Colon (tissue), 2 donors: ENCODE measurements at regions not wholly inside any gene's neighbourhood (a gene's known extent, or its start where the extent isn't known, plus 50 kb on each side); places are given as distances from the start of the nearest gene placed in this dataset.
"Not testable (repeated sequence)": the region's sequence is repeated elsewhere in the genome, so short reads cannot be mapped to it uniquely, and the experiment has no call there.

Experiments used
- FAIRE-seq: peaks from 2 replicates; lab custom pipeline; 2012; peaks lifted over from hg19 to GRCh38; lab: Jason Lieb, UNC
- donor health status: control.
- donor health status: control.

DNA sequence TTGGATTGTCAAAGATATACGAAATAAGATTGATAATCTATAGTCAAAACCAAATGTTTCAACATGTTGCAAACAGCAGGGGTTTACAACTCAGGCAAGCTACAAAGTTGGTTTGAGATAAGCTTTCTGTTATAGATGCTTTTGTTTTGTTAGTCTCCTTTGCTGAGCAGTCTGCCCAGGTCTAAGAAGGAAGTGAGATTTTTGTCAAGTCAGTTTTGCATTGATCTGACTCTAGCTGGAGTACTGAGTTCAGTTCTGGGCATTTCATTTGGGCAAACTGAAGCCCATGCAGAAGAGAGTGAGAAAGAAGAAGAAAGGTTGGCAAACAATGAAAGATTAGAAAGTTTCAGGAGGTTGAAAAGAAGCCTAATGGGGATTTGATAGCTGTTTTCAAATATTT lies 983.0 kb upstream of the SLC39A10 start:
- FAIRE-seq, result no peak

- no peak for FAIRE-seq
Observed at GRCh38 chr2:194672994-194673393, 984.0 kb upstream of the SLC39A10 start.

- FAIRE-seq, result no peak
Observed at GRCh38 chr2:194661431-194661830, 995.6 kb upstream of the SLC39A10 start.

- not testable (repeated sequence) for FAIRE-seq
Observed at GRCh38 chr2:194639057-194639456, 1018.0 kb upstream of the SLC39A10 start.

DNA sequence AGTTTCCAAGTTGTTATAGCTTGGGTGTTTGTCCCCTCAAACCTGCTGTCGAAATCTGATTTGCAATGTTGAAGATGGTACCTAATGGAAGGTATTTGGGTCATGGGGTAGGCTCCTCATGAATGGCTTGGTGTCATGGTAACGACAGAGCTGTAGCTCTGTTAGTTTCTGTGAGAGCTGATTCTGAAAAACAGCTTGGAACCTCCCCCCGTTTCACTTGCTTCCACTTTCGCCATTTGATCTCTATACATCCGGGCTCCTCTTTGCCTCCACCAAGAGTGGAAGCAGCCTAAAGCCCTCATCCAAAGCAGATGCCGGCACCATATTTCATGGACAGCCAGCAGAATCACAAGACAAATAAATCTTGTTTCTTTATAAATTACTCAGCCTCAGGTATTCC lies 1035.1 kb upstream of the SLC39A10 start:
- FAIRE-seq, result no peak

GRCh38 chr2:194619366-194619765 lies 1037.7 kb upstream of the SLC39A10 start:
- FAIRE-seq, result no peak

- FAIRE-seq, result no peak
Observed at GRCh38 chr2:194618432-194618831, 1038.6 kb upstream of the SLC39A10 start.

GRCh38 chr2:194616334-194616733 lies 1040.7 kb upstream of the SLC39A10 start:
- no peak for FAIRE-seq

GRCh38 chr2:194610297-194610696 lies 1046.7 kb upstream of the SLC39A10 start:
- FAIRE-seq, result no peak

DNA sequence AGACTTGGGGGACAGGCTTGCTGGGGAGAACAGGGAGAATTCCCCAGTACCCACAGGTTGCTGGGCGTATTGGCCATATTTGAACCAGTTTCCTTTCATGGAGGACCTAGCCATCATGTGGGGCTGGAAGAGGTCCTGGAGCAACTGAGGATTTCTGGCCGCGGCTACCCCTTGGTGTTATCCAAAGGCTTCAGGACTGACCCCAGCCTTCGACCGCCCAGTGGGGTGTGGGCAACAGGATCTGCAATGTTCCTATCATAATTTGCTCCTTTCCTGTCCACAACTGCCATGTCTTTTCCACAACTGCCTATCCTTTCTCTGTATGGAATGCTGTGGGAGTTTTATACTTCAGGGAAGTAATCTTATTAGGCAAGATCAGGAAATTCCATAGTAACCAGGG lies 1053.6 kb upstream of the SLC39A10 start:
- FAIRE-seq, result no peak

- no peak for FAIRE-seq
Observed at GRCh38 chr2:194602750-194603149, 1054.3 kb upstream of the SLC39A10 start.

- no peak for FAIRE-seq
Observed at GRCh38 chr2:194591192-194591591, 1065.8 kb upstream of the SLC39A10 start.

DNA sequence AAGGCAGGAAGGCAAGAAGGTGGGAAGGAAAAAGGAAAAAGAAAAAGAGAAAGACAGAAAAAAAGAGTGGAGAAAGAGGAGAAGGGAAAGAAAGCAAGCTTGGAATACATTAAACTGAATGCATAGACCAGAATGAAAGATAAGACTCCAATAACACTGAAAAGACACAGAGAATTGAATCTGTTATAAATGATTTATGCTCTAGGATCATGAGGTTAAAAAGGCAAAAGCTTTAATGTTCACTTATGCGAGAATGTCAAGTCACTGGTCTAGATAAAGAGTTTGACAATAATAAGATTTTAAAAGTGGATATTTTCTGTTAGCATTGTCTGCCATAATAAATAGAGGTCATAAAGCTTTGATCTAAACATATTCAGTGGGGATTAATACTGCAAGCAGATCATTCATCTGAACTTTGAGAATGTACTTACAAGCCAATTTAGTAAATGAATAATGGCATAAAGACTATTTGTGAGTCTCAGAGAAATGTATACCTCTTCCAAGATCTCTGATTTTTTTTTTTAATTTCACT lies 1069.2 kb upstream of the SLC39A10 start:
- no peak for FAIRE-seq

DNA sequence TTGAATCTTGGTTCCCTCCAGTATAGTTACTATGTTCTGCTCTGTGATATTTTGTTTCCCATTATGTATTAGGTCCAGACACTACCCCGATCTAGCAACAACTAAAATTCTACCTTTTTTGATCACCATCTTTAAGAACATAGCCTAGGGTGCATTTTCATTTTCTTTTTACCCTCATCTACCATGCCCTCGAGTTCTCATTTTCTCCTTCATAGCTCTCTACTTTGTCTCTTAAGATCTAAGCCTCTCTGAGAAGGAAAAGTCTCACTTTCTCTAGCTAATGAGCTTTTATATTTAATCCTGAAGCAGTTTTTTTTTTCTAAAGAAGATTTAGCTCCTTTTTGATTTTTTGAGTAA lies 1089.4 kb upstream of the SLC39A10 start:
- no peak for FAIRE-seq

DNA sequence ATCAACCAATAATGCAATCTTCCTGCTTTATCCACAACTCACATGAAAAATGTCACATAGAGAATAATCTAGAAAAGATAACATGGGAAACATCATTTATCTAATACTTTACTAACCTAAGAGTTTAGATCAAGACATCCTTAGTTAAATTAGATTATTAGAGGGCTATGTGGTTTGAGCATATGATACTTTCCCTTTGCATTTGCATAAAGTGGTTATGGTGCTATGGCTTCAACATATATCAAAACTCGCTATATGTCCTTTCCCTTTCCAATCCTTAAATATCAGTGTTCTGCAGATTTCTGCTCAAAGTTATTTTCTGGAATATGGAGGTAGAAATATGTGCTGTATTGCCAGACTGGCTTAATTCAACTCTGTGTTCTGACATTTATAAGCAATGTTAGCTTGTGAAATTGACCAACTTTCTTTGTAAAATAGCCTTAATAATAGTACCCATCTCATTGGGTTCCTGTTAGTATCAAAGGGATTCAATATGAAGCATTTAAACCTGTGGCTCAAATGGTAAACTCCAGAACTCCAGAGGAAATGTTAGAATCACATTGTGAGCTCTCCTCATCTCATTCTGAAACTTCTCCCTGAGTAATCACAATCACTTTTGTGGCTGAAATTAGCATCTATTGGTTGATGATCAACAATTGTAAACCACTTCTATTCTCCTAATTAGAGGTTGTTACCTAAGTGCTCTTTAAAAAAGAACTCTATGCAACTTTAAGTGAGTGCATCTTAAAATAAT lies 1089.9 kb upstream of the SLC39A10 start:
- FAIRE-seq, result no peak

DNA sequence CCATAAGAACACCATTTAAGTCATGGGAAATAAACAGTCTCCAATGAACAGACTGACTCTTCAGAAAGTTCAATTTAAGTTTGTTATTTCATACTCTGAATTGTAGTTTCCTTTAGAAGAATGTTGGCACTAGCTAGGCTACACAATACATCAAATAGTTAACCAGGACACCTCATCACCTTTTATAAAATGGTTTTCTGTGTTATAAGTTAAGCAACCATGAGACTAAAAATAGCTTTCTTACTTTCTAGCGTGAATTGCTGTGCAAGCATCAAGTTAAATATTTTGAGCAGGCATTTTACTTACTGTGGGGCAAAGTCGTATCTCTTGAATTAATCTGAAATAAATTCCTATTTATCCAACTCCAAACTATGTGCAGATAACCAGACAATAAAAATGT lies 1092.6 kb upstream of the SLC39A10 start:
- no peak for FAIRE-seq

GRCh38 chr2:194562329-194562728 lies 1094.7 kb upstream of the SLC39A10 start:
- no peak for FAIRE-seq

DNA sequence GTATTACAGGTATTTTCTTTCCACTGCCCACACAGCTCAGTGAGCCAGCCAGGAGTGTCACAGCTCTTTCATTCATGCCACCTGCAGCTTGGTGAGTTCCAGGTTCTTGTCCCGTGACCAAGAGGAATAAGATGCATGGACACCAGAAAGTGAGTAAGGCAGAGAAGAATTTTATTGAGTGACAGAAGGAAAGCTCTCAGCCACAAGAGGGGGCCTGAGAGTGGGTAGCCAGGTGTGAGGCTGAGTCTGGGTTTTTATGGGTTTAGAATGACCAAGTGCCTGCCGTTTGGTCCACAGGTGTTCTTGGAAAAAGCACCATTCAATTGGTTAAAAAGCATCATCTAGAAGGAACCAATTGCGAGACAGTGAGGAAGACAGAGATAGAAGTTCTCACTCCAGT lies 1097.1 kb upstream of the SLC39A10 start:
- FAIRE-seq, result no peak

DNA sequence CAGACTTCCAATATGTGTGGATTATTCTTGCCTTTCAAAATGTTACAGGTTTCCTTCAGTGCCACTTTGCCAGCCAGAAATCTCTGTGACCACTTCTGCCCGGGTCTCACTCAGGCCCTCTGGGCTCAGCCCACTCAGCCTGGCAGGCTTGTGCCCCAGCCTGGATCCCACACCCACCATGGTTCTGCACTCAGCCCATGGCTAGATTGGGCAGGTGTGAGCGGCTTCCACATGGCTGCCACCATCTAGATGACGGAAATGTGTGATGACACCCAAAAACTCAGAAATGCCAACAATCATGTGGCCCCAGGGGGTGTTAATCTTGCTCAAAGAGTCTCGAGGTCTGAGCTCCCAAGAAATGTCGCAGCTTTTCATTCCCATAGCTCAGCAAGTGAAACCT lies 1097.5 kb upstream of the SLC39A10 start:
- no peak for FAIRE-seq

DNA sequence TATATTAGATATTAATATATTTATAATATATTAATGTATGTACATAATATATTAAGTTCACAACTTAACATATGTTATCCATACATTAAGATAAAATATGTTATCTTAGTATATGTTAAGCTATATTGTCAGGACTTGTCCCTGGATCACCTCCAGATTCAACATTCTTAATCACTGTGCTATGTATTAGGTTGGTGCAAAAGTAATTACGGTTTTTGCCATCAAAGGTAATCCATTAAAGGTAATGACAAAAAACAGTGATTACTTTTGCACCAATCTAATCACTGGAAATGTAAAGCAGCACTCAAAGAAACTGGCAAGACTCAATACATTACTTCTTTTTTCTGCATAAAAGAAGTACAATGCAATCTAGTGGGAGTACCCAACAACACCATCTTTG lies 1099.0 kb upstream of the SLC39A10 start:
- FAIRE-seq, result no peak

GRCh38 chr2:194556629-194557028 lies 1100.4 kb upstream of the SLC39A10 start:
- no peak for FAIRE-seq

DNA sequence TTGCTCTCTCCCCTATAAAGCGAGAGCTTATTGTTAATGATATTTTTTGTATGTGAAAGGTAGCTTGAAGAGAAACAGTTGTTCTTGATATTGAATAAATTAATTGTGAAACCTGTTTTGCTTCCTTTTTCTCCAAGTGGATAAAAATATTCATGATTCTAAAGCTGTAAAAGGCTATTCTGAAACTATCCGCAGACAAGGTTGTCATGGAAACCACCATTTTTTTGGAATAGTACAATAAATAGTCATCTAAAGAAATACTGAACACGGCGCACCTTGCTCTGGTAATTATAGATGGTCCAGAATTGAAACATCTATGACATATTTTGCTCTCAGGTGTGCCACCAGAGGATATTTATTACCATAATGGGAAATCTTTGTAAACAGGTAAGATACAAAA lies 1103.0 kb upstream of the SLC39A10 start:
- FAIRE-seq, result no peak

GRCh38 chr2:194550702-194551101 lies 1106.3 kb upstream of the SLC39A10 start:
- FAIRE-seq, result no peak

GRCh38 chr2:194549387-194549786 lies 1107.6 kb upstream of the SLC39A10 start:
- FAIRE-seq, result no peak
